ENCODE measurements at regions not wholly inside any gene's neighbourhood (a gene's known extent, or its start where the extent isn't known, plus 50 kb on each side); places are given as distances from the start of the nearest gene placed in this dataset.

- Histone ChIP-seq H3K79me2 (ENCODE audit: insufficient read depth, low read length) (no peaks in the 10 kb centered on the region), H3K36me3 (ENCODE audit: insufficient read depth, low read length) (no peaks in the 10 kb centered on the region), H2AFZ (ENCODE audit: low read length) (no peak overlapping the region), H4K20me1 (ENCODE audit: insufficient read depth, low read length, poor library complexity, severe bottlenecking) (no peaks in the 10 kb centered on the region), H3K4me2 (ENCODE audit: low read depth, low read length, poor library complexity, severe bottlenecking) (no peak overlapping the region), H3K9me3 (ENCODE audit: insufficient read depth, low read depth, low read length) (peaks cover 6% of the 10 kb centered on the region; the same call in 1 of the 2 replicates), H3K4me3 (ENCODE audit: low read length, poor library complexity, severe bottlenecking) (no peak overlapping the region), H3F3A (ENCODE audit: low read depth) (no peaks in the 10 kb centered on the region), H3K9ac (ENCODE audit: low read depth, low read length, poor library complexity, severe bottlenecking) (no peak overlapping the region), H3K4me1 (ENCODE audit: insufficient read depth, low read length, poor library complexity, severe bottlenecking) (no peaks in the 10 kb centered on the region), H3K27me3 (ENCODE audit: insufficient read depth, low read length, poor library complexity, severe bottlenecking) (no peaks in the 10 kb centered on the region), H3K9me2 (replicated peaks; ENCODE audit: low read depth, low read length) (no peaks in the 10 kb centered on the region)
- TF ChIP-seq CTCF (conservative IDR thresholded peaks at IDR 0.05; ENCODE audit: low read length): no peak
- TF ChIP-seq EZH2phosphoT487 (IDR thresholded peaks at IDR 0.05; ENCODE audit: borderline replicate concordance): no peak
These were observed 793.6 kb downstream of the UQCRFS1 start for GRCh38 chr19:28419312-28419711.

GRCh38 chr19:28417361-28417760 lies 795.6 kb downstream of the UQCRFS1 start:
- Histone ChIP-seq H3K27me3 (ENCODE audit: insufficient read depth, low read length, poor library complexity, severe bottlenecking) (no peaks in the 10 kb centered on the region), H3K9me3 (ENCODE audit: insufficient read depth, low read depth, low read length) (peaks cover 6% of the 10 kb centered on the region; the same call in 1 of the 2 replicates), H3K4me3 (ENCODE audit: low read length, poor library complexity, severe bottlenecking) (no peak overlapping the region), H3K79me2 (ENCODE audit: insufficient read depth, low read length) (no peaks in the 10 kb centered on the region), H4K20me1 (ENCODE audit: insufficient read depth, low read length, poor library complexity, severe bottlenecking) (no peaks in the 10 kb centered on the region), H3K4me2 (ENCODE audit: low read depth, low read length, poor library complexity, severe bottlenecking) (no peak overlapping the region), H2AFZ (ENCODE audit: low read length) (no peak overlapping the region), H3K36me3 (ENCODE audit: insufficient read depth, low read length) (no peaks in the 10 kb centered on the region), H3F3A (ENCODE audit: low read depth) (no peaks in the 10 kb centered on the region), H3K4me1 (ENCODE audit: insufficient read depth, low read length, poor library complexity, severe bottlenecking) (no peaks in the 10 kb centered on the region), H3K9me2 (replicated peaks; ENCODE audit: low read depth, low read length) (no peaks in the 10 kb centered on the region), H3K9ac (ENCODE audit: low read depth, low read length, poor library complexity, severe bottlenecking) (no peak overlapping the region)
- no peak for TF ChIP-seq CTCF (conservative IDR thresholded peaks at IDR 0.05; ENCODE audit: low read length)
- TF ChIP-seq EZH2phosphoT487 (IDR thresholded peaks at IDR 0.05; ENCODE audit: borderline replicate concordance): no peak

GRCh38 chr19:28416245-28416644 lies 796.7 kb downstream of the UQCRFS1 start:
- Histone ChIP-seq H3K4me3 (ENCODE audit: low read length, poor library complexity, severe bottlenecking) (no peak overlapping the region), H3K9me3 (ENCODE audit: insufficient read depth, low read depth, low read length) (peaks cover 6% of the 10 kb centered on the region; the same call in 1 of the 2 replicates), H3K4me1 (ENCODE audit: insufficient read depth, low read length, poor library complexity, severe bottlenecking) (no peaks in the 10 kb centered on the region), H2AFZ (ENCODE audit: low read length) (no peak overlapping the region), H4K20me1 (ENCODE audit: insufficient read depth, low read length, poor library complexity, severe bottlenecking) (no peaks in the 10 kb centered on the region), H3K9me2 (replicated peaks; ENCODE audit: low read depth, low read length) (no peaks in the 10 kb centered on the region), H3K9ac (ENCODE audit: low read depth, low read length, poor library complexity, severe bottlenecking) (no peak overlapping the region), H3K4me2 (ENCODE audit: low read depth, low read length, poor library complexity, severe bottlenecking) (no peak overlapping the region), H3K79me2 (ENCODE audit: insufficient read depth, low read length) (no peaks in the 10 kb centered on the region), H3K36me3 (ENCODE audit: insufficient read depth, low read length) (no peaks in the 10 kb centered on the region), H3K27me3 (ENCODE audit: insufficient read depth, low read length, poor library complexity, severe bottlenecking) (no peaks in the 10 kb centered on the region), H3F3A (ENCODE audit: low read depth) (no peaks in the 10 kb centered on the region)
- TF ChIP-seq EZH2phosphoT487 (IDR thresholded peaks at IDR 0.05; ENCODE audit: borderline replicate concordance) (no peak), CTCF (conservative IDR thresholded peaks at IDR 0.05; ENCODE audit: low read length) (no peak)

All from Loucy (cell line).